ENCODE measurements at regions not wholly inside any gene's neighbourhood (a gene's known extent, or its start where the extent isn't known, plus 50 kb on each side); places are given as distances from the start of the nearest gene placed in this dataset.
A peak's percentile ranks its signal among the peaks of the same experiment; 100 is the strongest.

DNA sequence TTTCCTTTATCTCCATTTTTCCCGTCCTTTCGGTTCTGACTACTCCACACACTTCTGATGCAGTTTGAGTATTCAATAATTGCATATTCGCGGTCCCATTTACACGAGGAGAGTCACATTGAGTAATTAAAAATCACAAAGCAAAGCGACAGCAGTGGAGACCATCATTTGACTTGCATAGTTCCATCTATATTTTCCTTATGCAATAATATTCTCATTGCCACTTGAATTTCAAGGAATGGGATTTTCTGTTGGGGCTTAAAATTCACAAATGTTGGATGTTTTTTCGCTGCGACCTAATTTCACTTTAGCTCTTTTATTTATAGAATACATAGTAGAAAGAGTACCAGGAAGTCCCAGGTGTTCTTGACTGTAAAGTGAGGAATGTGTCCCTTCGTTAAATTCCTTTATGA lies 186.8 kb downstream of the ZEB2 start:
- DNase-seq (ENCODE audit: low read depth), result no peak

DNA sequence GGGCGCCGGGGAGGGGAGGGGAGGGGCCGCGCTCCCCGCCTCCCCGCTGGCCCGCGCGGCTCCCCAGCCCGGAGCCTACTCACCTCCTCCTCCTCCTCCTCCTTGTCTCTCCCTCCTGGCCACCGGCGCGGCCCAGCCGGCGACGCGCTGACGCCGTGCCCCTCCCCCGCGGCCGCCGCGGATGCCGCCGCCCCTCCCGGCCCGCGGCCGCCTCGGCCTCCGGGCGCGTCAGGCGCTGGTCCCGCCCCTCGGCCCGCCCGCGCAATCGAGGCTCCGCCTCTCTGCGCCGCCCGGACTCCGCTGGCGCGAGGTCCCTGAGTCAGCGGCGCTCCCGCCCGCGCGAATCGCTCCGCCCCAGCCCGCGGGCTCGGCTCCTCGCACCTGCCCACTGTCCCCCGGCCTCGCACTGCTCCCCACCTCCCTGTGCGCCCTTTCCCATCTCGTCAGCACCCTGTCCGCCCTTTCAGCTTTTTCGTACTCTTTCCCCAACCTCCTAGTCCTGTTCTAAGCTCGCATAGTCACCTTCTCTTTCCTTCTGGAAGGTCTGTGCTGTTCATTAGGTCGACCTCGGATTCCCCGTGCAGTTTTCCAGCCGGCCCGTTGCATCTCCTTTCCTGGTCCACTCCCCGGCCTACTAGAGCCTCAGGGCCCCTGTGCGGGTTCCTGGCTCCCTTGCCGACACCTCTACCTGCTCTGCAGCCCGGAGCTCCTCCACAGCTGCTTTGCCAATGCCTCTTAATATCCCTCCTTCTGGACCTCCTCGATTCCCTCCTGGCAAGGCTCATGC lies 187.4 kb downstream of the ZEB2 start:
- peak; percentile 88 for DNase-seq (ENCODE audit: low read depth)

DNA sequence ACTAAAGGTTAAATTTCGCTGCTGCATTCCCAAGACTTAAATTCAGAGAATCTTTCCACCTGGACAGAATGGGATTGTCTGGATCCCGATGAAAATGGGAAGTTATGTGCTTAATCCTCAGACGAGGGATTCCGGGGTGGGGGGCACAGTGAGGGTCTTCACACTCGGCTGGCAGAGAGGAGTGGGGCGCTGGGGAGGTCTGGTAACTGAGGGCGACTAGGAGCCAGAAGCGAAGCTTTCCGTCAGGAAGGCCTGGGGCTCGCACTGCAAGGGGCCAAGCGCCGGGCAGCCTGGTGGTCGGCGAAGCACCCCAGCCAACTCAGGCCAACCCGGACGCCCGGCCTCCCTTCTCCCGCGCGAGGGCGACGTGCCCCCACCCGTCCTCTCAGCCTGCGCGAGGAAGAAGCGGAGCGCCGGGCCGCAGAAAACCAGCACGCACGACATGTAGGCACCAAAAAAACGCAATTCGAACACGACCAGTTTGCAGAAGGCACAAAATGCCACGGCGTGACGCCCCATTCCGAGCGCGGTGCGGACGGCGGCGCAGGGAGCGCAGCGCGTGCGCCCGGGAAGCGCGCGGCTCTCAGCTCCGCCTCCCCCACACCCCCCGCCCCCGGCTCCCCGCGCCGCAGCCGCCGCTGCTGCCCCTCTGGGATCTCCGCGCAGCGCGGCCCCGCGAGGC lies 188.1 kb downstream of the ZEB2 start:
- no peak for DNase-seq (ENCODE audit: low read depth)

DNA sequence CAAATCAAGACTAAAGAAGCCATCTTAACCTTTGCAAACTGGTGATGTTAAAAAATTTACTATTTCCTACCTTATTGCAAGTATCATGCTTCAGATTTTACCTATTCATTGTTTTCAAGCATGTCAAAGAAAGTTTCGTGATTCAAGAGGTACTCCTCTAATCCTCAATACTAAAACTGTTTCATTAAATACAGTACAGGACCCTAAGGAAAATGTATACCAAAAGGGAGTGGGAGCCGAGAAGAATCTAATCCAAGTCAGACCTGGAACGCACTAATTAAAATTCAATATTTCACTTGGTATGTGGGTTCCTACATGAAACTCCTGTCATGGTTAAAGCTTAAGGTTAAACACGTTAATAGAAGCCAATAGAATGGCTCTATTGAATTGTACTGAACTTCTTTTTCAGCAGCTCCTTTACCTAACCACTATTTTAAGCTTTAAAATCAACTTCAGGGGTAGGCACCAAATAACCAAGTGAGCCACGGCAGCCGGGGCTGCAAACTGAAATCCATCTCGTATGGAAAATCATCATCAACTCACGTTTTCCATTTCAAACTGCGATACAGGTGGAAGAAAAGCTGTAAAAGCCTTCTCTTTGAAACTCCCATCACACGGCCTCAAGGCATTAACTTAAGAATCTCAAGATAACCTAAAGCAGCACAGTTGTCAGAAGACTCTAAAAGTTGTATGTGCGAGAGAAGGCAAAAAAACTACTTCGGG lies 188.8 kb downstream of the ZEB2 start:
- peak; percentile 20 for DNase-seq (ENCODE audit: low read depth)

DNA sequence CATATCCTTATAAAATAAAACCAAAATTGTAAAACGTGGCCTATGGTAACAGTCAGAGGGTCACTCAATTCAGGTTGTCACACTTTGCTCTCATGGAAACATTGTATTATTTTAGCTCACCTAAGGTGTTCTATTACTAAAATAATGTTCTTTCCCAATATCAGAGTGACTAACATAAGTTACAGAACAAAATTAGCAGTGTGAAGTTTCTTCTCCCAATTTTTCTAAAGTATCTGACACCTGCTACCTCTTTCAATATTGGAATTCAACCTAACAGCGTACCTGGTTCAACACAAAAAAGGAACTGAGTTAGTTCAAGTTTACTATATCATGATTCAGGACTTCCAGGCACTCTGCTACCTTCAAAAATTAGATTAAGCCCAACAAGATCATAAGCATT lies 190.4 kb downstream of the ZEB2 start:
- no peak for DNase-seq (ENCODE audit: low read depth)

DNA sequence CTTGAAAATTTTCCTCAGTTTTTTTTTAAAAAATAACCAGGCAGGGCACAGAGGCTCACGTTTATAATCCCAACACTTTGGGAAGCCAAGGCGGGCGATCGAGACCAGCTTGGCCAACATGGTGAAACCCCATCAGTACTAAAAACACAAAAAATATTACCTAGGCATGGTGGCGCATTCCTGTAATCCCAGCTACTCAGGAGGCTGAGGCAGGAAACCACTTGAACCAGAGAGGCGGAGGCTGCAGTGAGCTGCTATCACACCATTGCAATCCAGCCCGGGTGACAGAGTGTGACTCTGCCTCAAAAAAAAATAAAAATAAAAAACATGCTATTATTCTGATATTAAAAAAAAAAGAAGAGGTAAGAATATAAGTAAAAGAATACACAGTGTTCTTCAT lies 191.0 kb downstream of the ZEB2 start:
- no peak for DNase-seq (ENCODE audit: low read depth)

DNA sequence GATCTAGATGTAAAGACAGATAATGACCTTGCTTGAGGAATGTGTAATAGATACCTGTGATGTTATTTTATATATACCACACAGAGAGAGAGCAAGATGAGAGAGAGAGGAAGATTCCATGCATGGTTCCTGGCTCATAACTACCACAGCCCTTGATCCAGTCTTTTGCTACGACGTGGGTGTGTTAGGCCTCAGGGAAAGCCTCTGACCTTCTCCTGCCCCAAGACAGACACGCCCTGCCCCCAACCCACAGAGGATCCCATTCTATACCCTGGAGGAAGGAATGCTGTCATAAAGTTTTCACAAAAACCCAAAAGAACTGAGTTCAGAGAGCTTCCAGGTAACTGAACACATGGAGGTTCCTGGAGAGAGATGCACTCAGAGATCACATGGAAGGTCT lies 193.1 kb downstream of the ZEB2 start:
- no peak for DNase-seq (ENCODE audit: low read depth)

DNA sequence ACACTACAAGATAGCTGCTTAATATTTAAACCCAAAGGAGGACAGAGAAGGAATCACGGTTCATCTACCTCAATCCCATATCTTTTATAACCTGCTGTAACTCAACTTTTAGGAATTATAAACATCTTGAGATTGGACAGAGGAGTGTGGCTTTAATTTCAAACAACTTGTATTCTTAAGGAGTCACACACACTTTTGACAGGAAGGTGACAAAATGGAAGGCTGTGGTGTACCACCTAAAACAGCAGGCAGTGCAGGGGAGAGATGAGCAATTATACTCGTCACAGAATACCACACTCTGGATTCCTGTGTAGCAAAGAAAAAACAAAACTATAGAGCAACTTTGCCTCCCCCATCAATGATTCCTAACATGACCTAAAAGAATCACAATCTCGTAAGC lies 194.8 kb downstream of the ZEB2 start:
- DNase-seq (ENCODE audit: low read depth), result no peak

DNA sequence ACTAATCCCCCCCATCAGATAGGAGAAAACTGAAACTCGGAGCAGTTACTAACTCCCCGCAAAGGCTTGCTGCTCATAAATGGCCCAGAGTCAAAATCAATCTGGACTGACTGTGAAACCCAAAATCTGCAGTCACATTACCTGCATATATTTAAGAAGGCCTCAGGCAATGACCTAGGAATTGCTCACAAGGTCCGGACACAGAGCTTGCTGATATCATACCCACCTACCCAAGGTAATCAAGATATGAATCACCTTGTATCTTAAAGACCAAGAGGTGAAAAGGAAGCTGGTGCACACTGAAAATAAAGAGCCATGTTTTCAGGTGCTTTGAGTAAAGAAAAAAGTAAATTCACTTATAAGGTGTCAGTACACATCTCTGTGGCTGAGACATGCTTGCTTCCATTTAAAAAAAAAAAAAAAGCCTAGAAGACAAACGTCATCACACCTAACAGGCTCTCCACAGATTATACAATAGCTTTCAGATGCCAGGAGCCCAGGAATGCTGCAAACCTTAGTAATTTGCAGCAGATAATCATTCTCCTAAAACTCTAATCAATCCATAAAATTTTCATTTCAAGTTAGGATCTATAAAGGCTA lies 195.4 kb downstream of the ZEB2 start:
- DNase-seq (ENCODE audit: low read depth), result no peak

DNA sequence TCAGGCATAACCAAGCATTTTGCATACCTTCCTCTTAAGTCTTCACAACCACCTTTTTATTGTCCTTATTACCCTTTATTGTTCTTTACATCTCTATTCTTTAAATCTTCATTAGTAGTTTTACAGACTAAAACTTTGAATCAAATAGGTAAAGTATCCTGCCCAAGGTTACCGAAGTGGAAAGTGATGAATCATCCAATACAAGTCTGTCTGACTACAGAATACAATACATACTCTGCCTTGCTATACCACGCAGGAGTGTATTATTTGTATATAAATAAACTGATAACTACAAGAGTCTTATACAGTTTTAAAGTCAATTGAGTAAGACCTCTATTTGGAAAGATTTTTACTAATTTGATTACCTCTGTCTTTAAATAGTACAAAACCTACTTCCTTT lies 196.0 kb downstream of the ZEB2 start:
- DNase-seq (ENCODE audit: low read depth), result no peak

DNA sequence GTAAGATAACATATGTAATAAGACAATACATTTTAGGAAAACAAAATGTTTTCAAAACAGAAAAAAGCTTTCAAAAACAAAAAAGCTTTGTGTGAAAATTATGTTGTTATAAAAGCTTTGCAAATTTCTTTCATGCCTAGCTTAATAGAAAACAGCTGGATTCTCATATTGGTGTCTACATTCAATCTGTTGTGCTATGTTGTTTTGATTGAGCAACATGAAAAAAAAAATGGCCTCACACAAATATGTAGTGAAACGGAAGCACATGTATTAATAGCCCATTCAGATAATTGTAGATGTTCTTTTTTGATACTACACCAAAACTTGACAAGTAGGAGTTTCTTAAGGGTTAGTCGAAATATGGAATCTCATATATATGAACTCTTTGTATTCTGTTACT lies 197.5 kb downstream of the ZEB2 start:
- DNase-seq (ENCODE audit: low read depth), result no peak

DNA sequence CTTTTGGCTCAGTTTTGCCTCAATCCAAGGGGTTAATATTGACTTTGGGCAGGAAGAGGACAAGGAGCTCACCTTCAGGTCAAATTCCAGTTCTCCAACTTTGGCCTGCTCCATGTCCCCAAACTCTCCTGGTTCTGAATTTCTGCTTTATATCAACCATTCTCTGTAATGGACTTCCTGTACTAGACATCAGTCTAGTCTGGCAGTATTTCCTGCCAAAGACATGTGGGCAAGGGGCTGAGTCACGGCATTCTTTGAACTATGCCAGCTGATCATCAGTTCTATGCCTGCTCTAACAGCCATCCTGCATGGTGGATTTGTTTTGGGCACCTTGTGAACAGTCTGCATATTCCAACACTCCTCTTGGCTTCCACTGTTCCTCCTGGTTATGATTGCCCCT lies 199.4 kb downstream of the ZEB2 start:
- DNase-seq (ENCODE audit: low read depth), result peak; percentile 67

DNA sequence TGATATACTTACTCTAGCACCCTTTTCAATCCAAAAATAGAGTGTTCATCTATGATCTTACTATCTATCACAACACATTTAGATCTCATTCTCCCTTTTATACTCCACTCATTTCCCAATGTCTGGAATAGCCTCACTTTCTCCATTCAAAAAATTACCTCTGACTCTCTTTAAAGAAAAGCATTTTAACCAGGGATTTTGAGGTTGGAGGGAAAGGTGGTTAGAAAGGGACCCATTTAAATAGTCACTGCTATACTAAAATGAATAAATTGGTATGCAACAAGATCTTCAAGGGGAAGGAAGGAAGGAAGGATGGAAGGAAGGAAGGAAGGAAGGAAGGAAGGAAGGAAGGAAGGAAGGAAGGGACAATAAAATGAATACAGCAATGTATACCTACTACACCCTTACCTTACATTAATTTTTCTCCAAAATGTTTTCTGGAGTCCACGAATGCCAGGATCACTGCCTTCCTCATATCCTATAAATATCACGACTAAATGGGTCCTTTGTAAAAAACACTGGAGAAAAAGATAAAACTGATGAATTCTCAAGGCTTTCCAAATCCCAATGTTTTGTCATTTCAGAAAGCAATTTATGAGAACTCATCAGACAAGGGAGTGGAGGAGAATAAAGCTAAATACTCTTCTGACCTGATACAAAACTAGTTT lies 202.7 kb downstream of the ZEB2 start:
- DNase-seq (ENCODE audit: low read depth), result no peak

DNA sequence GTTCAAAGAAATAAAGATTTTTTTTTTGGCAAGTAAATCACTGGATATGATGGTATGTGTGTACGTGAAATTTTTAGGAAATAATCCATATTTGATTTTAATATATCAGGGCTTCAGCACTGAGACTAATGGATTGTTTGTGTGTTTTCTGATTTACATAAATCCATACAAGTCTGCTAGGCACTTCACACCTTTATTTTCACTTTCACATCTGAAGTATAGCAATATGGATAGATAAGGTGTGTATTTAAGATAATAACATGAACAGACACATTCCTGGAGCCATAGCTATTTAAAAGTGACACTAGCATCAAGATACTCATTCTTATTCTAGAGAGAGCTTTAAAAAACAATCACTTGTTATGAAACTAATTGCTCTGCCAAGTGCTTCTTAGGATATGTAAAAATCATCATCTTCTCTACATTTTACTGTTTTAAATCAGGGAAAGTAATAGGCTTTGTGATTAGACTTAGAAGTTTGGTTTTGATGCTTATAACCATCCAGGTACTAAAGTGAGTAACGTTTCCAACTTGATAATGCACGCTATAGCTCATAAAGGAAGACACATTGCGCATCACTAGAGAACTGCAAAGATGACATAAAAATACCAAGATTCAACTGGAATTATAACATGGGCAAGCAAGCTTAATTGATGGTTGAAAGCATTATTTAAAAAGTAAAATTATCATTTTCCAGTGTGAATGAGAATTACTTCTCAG lies 208.9 kb downstream of the ZEB2 start:
- DNase-seq (ENCODE audit: low read depth), result no peak

DNA sequence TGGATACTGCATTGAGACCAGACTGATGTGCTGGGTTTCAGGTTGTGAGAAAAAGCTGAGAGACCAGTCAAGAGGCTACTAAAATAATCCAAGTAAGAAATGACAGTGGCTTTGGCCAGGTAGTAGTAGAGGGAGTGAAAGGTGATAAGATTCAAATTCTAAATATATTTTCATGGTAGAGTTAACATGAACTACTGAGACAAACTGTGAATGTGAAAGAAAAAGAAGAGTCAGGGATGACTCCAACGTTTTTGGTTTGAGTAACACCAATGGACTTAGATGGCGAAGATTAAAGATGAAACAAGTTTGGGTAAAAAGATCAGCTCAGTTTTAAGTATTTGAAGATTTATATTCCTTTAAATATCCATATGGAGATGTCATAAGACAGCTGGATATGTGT lies 209.4 kb downstream of the ZEB2 start:
- no peak for DNase-seq (ENCODE audit: low read depth)

DNA sequence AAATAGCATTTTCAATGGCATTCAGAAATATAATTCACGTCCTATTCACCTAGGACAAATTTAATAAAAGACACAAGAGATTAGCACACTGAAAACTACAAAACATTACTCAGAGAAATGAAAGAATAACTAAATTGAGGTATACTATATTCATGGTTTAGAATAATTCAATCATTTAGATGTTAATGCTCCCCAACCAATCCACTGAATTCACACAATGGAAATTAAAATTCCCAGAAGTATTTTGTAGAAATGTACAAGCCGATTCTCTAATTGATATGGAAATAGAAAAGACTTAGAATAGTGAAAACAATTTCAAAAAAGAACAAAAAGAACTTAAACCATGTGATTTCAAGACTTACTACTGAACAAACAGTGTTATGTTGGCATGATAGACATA lies 212.2 kb downstream of the ZEB2 start:
- DNase-seq (ENCODE audit: low read depth), result no peak

DNA sequence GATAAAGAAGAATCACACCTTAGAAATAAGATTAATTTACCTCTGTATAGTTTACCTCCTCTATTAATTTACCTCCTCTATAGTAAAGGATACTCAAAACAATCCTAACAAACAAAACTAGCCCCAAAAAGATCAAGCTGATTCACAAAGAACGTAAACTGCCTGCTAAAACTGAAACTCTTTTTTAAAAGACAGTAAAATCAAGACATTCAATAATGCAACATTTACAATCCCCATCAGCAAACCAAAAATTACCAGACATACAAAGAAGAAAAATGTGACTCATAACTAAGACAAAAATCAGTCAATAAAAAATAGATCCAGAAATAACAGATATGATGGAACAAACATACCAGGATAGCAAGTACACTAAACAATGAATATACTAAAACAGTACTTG lies 215.7 kb downstream of the ZEB2 start:
- no peak for DNase-seq (ENCODE audit: low read depth)

DNA sequence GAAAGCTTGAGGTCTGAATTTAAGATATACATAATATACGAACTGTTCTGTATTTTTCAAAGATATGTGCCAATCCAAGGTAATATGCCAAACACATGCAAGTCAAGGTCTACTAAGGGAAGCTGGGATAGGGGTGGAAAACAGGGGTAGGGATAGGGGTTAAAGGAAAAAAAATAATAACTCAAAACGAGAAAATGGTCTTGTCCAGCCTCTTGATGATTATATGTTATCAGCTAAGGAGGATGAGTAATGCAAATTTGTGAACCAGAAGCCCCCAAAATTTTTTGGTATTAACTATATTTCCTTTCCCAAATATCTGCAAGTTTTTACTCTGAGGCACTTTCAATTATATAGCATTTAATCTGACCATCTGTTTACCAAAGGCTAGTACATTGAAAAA lies 219.3 kb downstream of the ZEB2 start:
- no peak for DNase-seq (ENCODE audit: low read depth)

DNA sequence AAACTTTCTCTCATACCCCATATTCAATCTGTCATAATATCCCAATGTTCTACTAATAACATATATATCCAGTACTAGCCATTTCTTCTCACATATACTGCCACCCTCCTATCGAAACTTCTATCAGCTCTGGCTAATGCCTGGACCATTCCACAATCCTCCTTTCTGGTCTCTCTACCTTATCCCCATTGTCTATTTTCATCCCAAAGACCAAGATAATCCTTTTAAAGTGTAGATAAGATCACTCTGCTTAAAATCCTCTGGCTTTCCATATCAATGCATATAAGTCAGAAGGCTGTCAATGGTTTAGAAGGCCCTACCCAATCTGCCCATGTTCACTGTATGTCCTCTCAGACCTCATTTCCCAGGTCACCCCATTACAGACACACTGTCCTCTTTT lies 229.6 kb downstream of the ZEB2 start:
- DNase-seq (ENCODE audit: low read depth), result no peak

DNA sequence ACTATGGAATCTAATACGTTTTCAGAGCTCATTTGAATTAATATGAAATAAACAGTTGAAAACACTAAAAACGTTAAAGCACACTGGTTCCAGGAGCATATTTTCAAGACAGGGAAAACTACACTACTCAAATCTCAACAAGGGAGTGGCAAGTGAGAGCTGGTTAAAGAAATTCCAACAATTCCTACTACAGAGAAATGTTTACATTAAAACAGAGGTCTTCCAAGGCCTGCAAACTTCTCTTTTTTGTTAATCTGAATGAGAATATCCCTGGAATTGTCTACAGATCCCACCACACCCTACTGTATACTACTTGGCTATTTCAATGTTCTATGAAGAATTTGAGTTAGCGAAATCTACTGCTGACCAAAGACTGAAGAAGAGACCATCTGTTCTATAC lies 231.5 kb downstream of the ZEB2 start:
- no peak for DNase-seq (ENCODE audit: low read depth)

DNA sequence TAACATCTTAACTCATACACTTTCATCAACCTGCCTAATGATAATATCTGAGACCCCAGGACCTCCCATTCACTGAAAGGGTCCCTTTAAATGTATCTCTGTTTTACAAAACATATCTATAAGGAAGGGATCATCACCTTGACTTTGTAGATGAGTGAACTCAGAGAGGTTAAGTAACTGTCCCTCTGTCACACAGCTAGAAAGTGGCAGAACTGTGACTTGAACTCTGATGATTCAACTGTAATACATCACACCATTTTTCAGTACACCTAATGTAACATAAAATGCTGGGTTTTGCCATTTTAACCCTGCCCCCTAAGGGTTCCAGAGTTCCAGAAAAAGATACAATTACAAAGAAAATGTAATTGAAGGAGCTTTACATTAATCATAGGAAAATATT lies 234.6 kb downstream of the ZEB2 start:
- DNase-seq (ENCODE audit: low read depth), result no peak

DNA sequence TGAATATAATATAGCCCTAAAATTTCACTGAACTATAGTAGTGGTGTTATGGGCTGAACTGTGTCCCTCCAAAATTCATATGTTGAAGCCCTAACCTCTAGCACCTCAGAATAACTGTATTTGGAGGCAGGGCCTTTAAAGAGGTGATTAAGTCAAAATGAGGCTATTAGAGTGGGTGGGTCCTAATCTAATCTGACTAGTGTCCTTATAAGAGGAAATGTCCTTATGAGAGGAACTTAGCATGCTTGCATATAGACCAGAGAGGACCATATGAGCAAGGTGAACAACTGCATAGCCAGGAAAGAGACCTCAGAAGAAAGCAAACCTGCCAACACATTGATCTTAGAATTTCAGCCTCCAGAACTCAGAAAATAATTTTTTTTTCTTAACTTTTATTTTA lies 238.4 kb downstream of the ZEB2 start:
- no peak for DNase-seq (ENCODE audit: low read depth)

All from ELR (cell line).